Activated CD8-positive, alpha-beta T cell treated with anti-CD3 and anti-CD28 coated beads, Interleukin-2, amount 10 ng/mL, durations not matched to agents 7 days and 5 days (primary cell): ENCODE measurements at regions not wholly inside any gene's neighbourhood (a gene's known extent, or its start where the extent isn't known, plus 50 kb on each side); places are given as distances from the start of the nearest gene placed in this dataset.

Source experiments
- ATAC-seq: fragments of 150-1000 bp; cut with Tn5 transposase; one replicate; pipeline ENCODE4 v1.10.0; 2021; ENCODE audit warnings: moderate library complexity
- CTCF ChIA-PET: fragments of 350-600 bp; sonication (Branson Sonifier 250); formaldehyde crosslinking; loops from one replicate; lab custom pipeline; 2021; ENCODE audit warnings: antibody characterized with exemption; lab: Charles Lee
- POLR2A ChIA-PET: fragments of 350-600 bp; sonication (Branson Sonifier 250); formaldehyde crosslinking; loops from one replicate; lab custom pipeline; 2021; ENCODE audit warnings: antibody characterized with exemption; lab: Charles Lee
- DNase-seq: peaks from one replicate; pipeline ENCODE4 v3.0.0-alpha.2; 2020
- H3K27ac Mint-ChIP-seq: one replicate; pipeline ENCODE4 v1.8.0; 2021; ENCODE audit warnings: mild to moderate bottlenecking, mixed read lengths
- H3K27me3 Mint-ChIP-seq: one replicate; pipeline ENCODE4 v1.8.0; 2021; ENCODE audit warnings: low read depth, mixed read lengths
- H3K36me3 Mint-ChIP-seq: one replicate; pipeline ENCODE4 v1.8.0; 2021; ENCODE audit warnings: low read depth, mixed read lengths
- H3K4me1 Mint-ChIP-seq: one replicate; pipeline ENCODE4 v1.8.0; 2021; ENCODE audit warnings: low read depth, mixed read lengths
- H3K4me3 Mint-ChIP-seq: one replicate; pipeline ENCODE4 v1.8.0; 2021; ENCODE audit warnings: mild to moderate bottlenecking, mixed read lengths
- H3K9me3 Mint-ChIP-seq: one replicate; pipeline ENCODE4 v1.8.0; 2022; ENCODE audit warnings: mixed read lengths; ENCODE audit not compliant: insufficient read depth

DNA sequence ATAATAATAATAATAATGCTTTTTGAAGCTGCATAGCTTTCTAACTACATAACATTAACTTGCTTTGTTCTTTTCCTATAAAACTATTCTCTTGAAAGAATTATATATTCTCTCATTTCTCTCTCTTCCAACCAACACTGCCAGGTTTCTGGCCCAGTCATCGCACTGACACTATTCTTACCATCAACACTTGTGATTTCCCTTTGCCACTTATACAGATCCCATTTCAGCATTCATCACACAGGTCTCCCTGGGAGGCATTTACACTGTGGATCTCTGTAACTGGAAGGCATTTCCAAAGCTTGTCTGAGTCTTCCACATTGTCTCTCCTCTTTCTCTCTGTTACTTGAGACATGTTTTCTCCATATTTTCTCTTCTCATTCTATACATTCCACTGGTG, 777.8 kb upstream of the ACO1 start:
- Mint-ChIP-seq H3K9me3 (no peaks in the 10 kb centered on the region), H3K4me1 (no peaks in the 10 kb centered on the region), H3K4me3 (no peak overlapping the region), H3K27ac (no peak overlapping the region), H3K27me3 (no peaks in the 10 kb centered on the region), H3K36me3 (no peaks in the 10 kb centered on the region)
- DNase-seq (no peak), ATAC-seq (no peak)
- ChIA-PET POLR2A (no interaction called here), CTCF (no interaction called here)

DNA sequence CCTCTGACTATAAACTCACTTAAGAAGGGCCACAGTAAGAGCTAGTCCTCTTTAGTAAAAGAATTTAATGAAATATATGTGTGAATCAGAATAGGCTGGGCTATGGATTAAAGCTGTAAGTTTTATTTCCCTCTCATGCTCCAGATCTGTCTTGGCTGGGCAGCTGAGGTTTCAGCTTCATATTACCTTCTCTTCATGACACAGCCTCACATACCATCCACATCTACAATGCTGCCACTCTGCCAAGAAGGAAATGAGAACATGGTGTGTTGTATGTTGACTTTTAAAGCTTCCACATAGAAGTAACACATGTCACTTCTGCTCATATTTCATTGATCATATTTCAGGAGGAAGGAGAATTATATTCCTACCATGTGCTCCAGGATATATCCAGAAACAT, 776.0 kb upstream of the ACO1 start:
- no peaks in the 10 kb centered on the region for H3K9me3 Mint-ChIP-seq
- ChIA-PET CTCF (no interaction called here), POLR2A (no interaction called here)
- H3K4me1 Mint-ChIP-seq = no peaks in the 10 kb centered on the region
- no peaks in the 10 kb centered on the region for H3K27me3 Mint-ChIP-seq
- no peak for DNase-seq
- H3K27ac Mint-ChIP-seq = no peak overlapping the region
- H3K36me3 Mint-ChIP-seq = no peaks in the 10 kb centered on the region
- no peak overlapping the region for H3K4me3 Mint-ChIP-seq
- ATAC-seq = no peak

DNA sequence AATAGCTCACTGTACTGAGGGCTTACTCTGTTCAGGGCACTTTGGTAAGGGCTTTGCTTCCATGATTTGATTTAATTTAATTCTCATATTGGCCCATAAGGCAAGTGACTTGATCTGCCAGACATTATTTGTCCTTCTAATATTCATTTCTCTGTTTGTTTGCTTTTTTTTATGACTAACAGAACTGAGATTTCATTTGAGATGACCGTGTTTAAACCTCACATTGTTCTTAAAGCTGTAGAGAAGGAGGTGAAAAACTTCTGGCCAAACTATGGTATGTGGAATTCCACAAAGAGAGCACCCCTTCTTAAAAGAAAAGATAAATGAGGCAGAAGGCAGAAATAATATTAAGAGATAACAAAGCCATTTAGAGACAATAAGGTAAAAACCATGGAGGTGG, 775.6 kb upstream of the ACO1 start:
- ATAC-seq (no peak), DNase-seq (no peak)
- Mint-ChIP-seq H3K4me1 (no peaks in the 10 kb centered on the region), H3K4me3 (no peak overlapping the region), H3K27me3 (no peaks in the 10 kb centered on the region), H3K27ac (no peak overlapping the region), H3K9me3 (no peaks in the 10 kb centered on the region), H3K36me3 (no peaks in the 10 kb centered on the region)
- CTCF ChIA-PET = no interaction called here
- POLR2A ChIA-PET = no interaction called here

DNA sequence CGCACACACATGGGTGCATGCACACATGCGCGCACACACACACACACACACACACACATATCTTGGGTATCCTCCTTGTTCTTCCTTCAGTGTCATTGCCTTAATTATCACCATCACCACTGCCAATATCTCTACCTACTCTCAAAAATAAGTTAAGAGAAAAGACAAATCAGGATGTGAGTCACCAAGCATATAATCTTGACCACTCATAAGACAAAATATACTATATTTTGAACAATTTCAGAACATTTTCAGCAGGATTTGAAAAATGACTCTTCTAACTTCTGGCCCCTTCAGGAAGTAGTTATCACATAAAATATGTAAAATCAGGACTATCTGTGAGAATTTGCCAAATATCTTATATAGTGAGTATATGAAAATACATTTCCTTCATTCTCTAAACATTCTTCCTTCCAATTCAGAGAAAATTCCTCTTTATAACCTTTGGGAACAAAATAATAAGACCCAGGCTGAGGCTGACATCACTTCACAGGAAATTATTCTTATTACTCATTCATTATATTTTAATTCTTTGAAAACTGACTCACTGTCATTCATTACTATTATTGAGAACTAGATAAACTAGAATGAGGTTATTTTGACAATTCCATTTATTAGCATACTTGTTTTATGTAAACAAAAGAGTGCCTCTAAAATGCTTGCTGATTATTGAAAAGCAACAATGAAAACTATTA, 772.0 kb upstream of the ACO1 start:
- Mint-ChIP-seq H3K36me3 (no peaks in the 10 kb centered on the region), H3K4me1 (no peaks in the 10 kb centered on the region), H3K9me3 (no peaks in the 10 kb centered on the region), H3K27ac (no peak overlapping the region), H3K4me3 (no peak overlapping the region), H3K27me3 (no peaks in the 10 kb centered on the region)
- CTCF ChIA-PET = no interaction called here
- DNase-seq (no peak), ATAC-seq (no peak)
- POLR2A ChIA-PET = no interaction called here

DNA sequence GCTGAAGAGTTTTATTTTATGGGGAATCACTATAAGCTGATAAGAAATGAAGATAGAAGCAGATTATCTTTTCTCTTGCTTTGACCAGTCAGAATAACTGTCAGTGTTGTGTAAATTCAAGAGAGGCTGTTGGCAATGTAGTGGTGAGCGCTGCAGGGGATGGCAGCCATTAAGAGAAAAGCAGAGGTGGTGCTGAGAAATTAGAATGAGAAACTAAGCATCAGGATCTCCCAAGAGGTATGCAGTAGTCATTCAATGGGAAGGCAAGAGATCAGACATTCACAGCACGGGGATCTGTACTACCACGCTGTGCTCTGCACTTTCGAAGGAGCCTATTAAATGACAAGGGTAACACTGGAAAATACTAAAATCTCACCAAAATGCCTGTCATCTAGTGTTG, 768.5 kb upstream of the ACO1 start:
- no peaks in the 10 kb centered on the region for H3K9me3 Mint-ChIP-seq
- ChIA-PET POLR2A (no interaction called here), CTCF (no interaction called here)
- no peak overlapping the region for H3K4me3 Mint-ChIP-seq
- DNase-seq = no peak
- no peaks in the 10 kb centered on the region for H3K36me3 Mint-ChIP-seq
- ATAC-seq = no peak
- H3K4me1 Mint-ChIP-seq = no peaks in the 10 kb centered on the region
- no peaks in the 10 kb centered on the region for H3K27me3 Mint-ChIP-seq
- no peak overlapping the region for H3K27ac Mint-ChIP-seq

DNA sequence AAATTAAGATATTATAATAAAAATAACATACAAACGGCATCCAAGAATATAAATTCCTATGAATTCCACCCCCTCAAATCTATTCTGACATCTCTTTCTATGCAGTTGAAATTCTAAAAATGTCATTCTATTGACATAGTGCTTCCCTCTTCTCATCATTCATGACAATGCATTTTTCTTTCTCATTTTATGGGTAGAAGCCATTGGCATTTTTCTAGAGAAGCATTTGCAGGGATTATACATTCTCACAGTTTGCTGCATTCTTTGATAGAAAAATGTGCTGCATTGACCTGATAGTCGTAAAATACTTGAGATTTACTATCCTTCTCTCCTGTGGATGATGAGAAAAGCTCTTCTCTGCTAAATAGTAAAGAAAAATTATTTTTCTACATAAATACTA, 760.9 kb upstream of the ACO1 start:
- CTCF ChIA-PET = no interaction called here
- no peaks in the 10 kb centered on the region for H3K9me3 Mint-ChIP-seq
- ATAC-seq = no peak
- H3K27ac Mint-ChIP-seq = no peak overlapping the region
- H3K27me3 Mint-ChIP-seq = no peaks in the 10 kb centered on the region
- H3K4me1 Mint-ChIP-seq = no peaks in the 10 kb centered on the region
- H3K4me3 Mint-ChIP-seq = no peak overlapping the region
- DNase-seq = no peak
- POLR2A ChIA-PET = no interaction called here
- H3K36me3 Mint-ChIP-seq = no peaks in the 10 kb centered on the region

DNA sequence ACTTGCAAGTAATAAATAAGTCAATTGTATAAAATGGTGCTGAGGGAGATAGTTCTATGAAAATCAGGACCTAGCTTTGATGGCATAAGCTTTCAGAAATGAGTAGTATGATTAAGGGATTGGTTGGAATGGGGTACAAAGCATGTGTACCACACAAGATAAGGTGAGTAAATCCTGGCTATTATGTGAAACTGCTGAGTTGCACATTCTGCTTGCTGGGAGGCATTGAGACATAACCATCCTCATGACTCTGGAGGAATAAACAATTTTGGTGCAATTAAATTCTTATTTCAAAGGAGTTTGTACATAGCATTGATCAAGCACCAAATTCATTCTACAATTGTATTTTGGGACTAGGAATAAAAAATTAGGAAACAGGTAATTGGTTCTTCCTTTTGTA, 755.2 kb upstream of the ACO1 start:
- POLR2A ChIA-PET = no interaction called here

DNA sequence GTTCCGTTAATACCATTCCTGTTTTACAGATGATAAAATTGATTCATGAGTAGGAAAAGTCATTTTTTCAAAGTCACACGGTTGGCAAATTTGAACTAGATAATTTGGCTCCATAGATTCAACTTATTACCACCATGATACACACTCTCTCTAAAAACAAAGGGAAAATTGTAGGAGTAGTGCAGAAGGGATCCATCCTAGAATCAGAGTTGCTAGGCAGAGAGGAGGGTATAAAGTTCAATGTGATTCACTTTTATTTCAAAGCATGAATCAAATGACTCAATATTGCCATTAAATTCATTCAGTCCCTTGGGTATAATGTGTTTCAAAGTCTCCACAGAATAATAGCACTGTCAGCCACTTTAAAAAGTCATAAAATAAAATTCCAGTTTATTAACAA, 747.2 kb upstream of the ACO1 start:
- H3K4me1 Mint-ChIP-seq = no peaks in the 10 kb centered on the region
- no peak for ATAC-seq
- H3K36me3 Mint-ChIP-seq = no peaks in the 10 kb centered on the region
- no peak overlapping the region for H3K27ac Mint-ChIP-seq
- POLR2A ChIA-PET = no interaction called here
- no peaks in the 10 kb centered on the region for H3K9me3 Mint-ChIP-seq
- no peaks in the 10 kb centered on the region for H3K27me3 Mint-ChIP-seq
- no peak overlapping the region for H3K4me3 Mint-ChIP-seq
- CTCF ChIA-PET = no interaction called here
- no peak for DNase-seq

More for the DNA sequence above, 755.2 kb upstream of the ACO1 start:
- Mint-ChIP-seq H3K9me3 (no peaks in the 10 kb centered on the region), H3K4me3 (no peak overlapping the region), H3K4me1 (no peaks in the 10 kb centered on the region), H3K27me3 (no peaks in the 10 kb centered on the region), H3K27ac (no peak overlapping the region), H3K36me3 (no peaks in the 10 kb centered on the region)
- DNase-seq (no peak), ATAC-seq (no peak)
- CTCF ChIA-PET = no interaction called here

DNA sequence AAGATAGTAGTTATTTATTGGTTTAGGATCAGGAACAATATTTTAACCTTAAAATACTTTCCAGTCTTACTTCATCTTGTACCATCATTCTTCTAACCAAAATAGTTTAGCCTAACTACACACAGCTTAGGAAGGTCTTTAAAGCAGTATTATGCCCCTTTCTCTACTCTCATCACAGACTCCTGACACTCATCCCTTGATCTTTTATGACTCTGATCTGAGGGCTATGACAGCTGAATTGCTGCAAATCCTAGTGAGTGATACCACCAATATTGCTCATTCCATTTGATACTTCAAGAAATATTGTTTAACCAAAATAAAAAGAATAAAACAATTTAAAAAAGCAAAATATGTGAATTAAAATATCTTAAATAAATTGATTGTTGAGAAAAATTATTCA, 746.6 kb upstream of the ACO1 start:
- no peaks in the 10 kb centered on the region for H3K36me3 Mint-ChIP-seq
- no peak overlapping the region for H3K27ac Mint-ChIP-seq
- H3K4me3 Mint-ChIP-seq = no peak overlapping the region
- ATAC-seq (no peak), DNase-seq (no peak)
- no peaks in the 10 kb centered on the region for H3K9me3 Mint-ChIP-seq
- POLR2A ChIA-PET = no interaction called here
- no peaks in the 10 kb centered on the region for H3K27me3 Mint-ChIP-seq
- no peaks in the 10 kb centered on the region for H3K4me1 Mint-ChIP-seq
- CTCF ChIA-PET = no interaction called here

DNA sequence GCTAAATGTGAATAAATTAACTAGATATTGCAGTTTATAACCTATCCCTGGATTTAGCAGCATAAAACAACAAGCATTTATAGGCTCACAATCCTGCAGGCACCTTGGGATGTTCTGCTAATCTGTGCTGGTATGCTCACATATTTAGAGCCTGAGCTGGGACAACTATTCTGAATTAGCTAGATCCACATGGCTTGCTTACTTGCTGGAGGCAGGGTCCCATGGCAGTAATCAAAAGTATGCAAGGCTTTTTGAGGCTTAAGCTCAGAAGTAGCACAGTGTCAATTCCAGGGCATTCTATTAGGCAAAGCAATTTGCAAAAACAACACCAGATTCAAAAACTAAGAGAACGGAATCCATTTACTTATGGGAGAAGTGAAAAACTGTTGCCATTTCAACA, 745.0 kb upstream of the ACO1 start:
- POLR2A ChIA-PET = no interaction called here
- H3K27ac Mint-ChIP-seq = no peak overlapping the region

DNA sequence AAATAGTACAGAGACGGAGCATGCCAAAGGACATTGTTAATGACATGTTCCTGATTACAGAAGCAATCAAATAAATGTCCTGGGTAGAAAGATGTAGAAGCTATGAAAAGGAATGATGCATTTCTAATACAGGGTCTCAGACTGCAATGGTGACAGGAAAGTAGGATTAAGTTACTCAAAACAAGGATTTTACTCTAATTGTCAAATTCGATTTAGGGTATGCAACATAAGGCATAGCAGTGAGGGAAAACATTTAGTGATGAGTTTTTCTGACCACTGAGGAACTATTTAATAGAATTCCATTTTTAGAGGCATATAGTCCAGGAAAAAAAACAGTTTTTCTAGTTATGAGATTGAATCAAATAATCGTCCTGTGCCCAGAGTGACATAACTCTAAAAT, 715.1 kb upstream of the ACO1 start:
- Mint-ChIP-seq H3K27ac (no peak overlapping the region), H3K4me1 (no peaks in the 10 kb centered on the region), H3K4me3 (no peak overlapping the region), H3K36me3 (no peaks in the 10 kb centered on the region), H3K9me3 (peaks cover 2% of the 10 kb centered on the region), H3K27me3 (no peaks in the 10 kb centered on the region)
- ATAC-seq = no peak
- ChIA-PET CTCF (no interaction called here), POLR2A (no interaction called here)
- no peak for DNase-seq

More for the DNA sequence above, 745.0 kb upstream of the ACO1 start:
- Mint-ChIP-seq H3K4me3 (no peak overlapping the region), H3K27me3 (no peaks in the 10 kb centered on the region), H3K4me1 (no peaks in the 10 kb centered on the region), H3K36me3 (no peaks in the 10 kb centered on the region), H3K9me3 (no peaks in the 10 kb centered on the region)
- DNase-seq (no peak), ATAC-seq (no peak)
- CTCF ChIA-PET = no interaction called here

DNA sequence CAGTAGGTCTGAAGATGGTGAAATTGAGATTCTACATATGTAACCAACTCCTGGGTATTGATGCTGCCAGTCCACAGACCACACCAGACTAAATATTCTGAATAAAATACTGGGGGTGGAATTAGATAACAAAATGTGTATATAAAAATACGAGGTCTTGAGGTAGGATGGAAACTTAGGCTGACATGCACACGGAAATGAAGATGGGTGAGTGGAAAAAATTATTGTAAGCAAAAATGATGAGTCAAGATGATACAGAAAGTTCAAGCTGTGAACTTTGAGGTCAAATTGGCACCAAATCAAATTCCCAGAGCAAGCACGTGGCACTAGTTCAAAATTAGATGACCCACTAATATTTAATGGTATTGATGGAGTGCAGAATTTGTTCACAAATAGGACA, 713.4 kb upstream of the ACO1 start:
- H3K27ac Mint-ChIP-seq = no peak overlapping the region
- DNase-seq (no peak), ATAC-seq (no peak)
- H3K4me1 Mint-ChIP-seq = no peaks in the 10 kb centered on the region
- H3K27me3 Mint-ChIP-seq = no peaks in the 10 kb centered on the region
- H3K9me3 Mint-ChIP-seq = no peaks in the 10 kb centered on the region
- ChIA-PET POLR2A (no interaction called here), CTCF (no interaction called here)
- H3K4me3 Mint-ChIP-seq = no peak overlapping the region
- H3K36me3 Mint-ChIP-seq = no peaks in the 10 kb centered on the region

DNA sequence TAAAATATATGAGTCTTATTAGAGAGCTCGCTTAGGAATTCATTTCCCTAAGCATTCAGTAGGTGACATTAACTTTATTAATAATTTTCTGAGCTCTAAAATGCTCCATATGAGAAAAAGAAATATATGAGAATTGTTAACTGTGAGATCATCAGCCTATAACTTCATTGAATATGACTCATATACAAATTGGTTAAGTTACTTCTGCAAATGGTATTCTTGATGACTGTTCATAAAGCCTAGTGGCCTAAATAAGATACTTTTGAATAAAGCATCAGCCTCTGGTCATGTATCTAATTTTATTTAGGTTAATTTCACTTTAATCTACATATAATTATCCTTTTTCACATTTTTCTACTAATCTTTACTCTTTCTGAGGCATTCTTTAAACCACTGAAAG, 710.2 kb upstream of the ACO1 start:
- ChIA-PET CTCF (no interaction called here), POLR2A (no interaction called here)
- no peak for ATAC-seq
- H3K4me3 Mint-ChIP-seq = no peak overlapping the region
- no peak overlapping the region for H3K27ac Mint-ChIP-seq
- no peaks in the 10 kb centered on the region for H3K9me3 Mint-ChIP-seq
- no peaks in the 10 kb centered on the region for H3K36me3 Mint-ChIP-seq
- DNase-seq = no peak
- no peaks in the 10 kb centered on the region for H3K27me3 Mint-ChIP-seq
- no peaks in the 10 kb centered on the region for H3K4me1 Mint-ChIP-seq
